ENCODE measurements at regions not wholly inside any gene's neighbourhood (a gene's known extent, or its start where the extent isn't known, plus 50 kb on each side); places are given as distances from the start of the nearest gene placed in this dataset.

DNA sequence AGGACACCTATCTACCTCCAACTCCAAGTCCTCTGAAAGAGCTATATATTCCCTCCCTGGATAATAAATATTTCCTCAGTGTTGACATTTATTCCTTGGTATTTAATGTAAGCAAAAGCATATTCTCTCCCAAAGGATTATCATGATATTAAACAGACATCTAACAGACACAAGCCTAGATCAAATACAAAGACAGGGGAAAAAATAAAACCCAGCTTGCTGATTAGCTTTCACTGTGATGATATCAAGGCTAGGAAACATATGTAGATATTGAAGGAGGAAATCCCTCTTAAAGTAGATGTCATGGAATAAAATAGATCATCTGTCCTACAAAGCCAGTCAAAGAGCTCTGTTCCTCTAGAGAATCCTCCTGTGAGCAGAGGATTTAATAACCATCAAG lies 95.2 kb downstream of the CRPPA start:
- TF ChIP-seq EZH2 (IDR thresholded peaks at IDR 0.05; ENCODE audit: insufficient read depth, low read length) = no peak
- TF ChIP-seq, protein P1, sequence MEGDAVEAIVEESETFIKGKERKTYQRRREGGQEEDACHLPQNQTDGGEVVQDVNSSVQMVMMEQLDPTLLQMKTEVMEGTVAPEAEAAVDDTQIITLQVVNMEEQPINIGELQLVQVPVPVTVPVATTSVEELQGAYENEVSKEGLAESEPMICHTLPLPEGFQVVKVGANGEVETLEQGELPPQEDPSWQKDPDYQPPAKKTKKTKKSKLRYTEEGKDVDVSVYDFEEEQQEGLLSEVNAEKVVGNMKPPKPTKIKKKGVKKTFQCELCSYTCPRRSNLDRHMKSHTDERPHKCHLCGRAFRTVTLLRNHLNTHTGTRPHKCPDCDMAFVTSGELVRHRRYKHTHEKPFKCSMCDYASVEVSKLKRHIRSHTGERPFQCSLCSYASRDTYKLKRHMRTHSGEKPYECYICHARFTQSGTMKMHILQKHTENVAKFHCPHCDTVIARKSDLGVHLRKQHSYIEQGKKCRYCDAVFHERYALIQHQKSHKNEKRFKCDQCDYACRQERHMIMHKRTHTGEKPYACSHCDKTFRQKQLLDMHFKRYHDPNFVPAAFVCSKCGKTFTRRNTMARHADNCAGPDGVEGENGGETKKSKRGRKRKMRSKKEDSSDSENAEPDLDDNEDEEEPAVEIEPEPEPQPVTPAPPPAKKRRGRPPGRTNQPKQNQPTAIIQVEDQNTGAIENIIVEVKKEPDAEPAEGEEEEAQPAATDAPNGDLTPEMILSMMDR (IDR thresholded peaks at IDR 0.05; ENCODE audit: insufficient read depth, low read depth, low read length) = no peak
- Histone ChIP-seq H3K4me1 (ENCODE audit: insufficient read depth, low read length) (no peaks in the 10 kb centered on the region), H3K9me3 (ENCODE audit: insufficient read depth, low read depth, low read length) (no peaks in the 10 kb centered on the region), H2AFZ (ENCODE audit: low read depth, low read length) (no peak overlapping the region), H3K79me2 (ENCODE audit: insufficient read depth, low read length) (no peaks in the 10 kb centered on the region), H3K36me3 (ENCODE audit: insufficient read depth, low read length) (no peaks in the 10 kb centered on the region), H3K27me3 (ENCODE audit: insufficient read depth, low read length) (no peaks in the 10 kb centered on the region), H3K4me2 (ENCODE audit: low read length) (no peak overlapping the region), H3K4me3 (ENCODE audit: insufficient read depth, low read depth, low read length) (no peak overlapping the region), H4K20me1 (ENCODE audit: insufficient read depth, low read length) (no peaks in the 10 kb centered on the region), H3K9ac (ENCODE audit: low read length) (no peak overlapping the region), H3K27ac (ENCODE audit: low read depth, low read length) (no peak overlapping the region)
- Mint-ChIP-seq H3K27me3 (ENCODE audit: low read depth, unreplicated experiment) (no peaks in the 10 kb centered on the region), H3K4me1 (ENCODE audit: low read depth, unreplicated experiment) (no peaks in the 10 kb centered on the region), H3K36me3 (ENCODE audit: low read depth, unreplicated experiment) (no peaks in the 10 kb centered on the region), H3K4me3 (ENCODE audit: unreplicated experiment) (no peak overlapping the region), H3K27ac (ENCODE audit: unreplicated experiment) (no peak overlapping the region), H3K9me3 (ENCODE audit: unreplicated experiment) (no peaks in the 10 kb centered on the region)
- no peak for DNase-seq (ENCODE audit: low read depth)
- no peak for FAIRE-seq

- TF ChIP-seq EZH2 (IDR thresholded peaks at IDR 0.05; ENCODE audit: insufficient read depth, low read length) = no peak
- Histone ChIP-seq H4K20me1 (ENCODE audit: insufficient read depth, low read length) (no peaks in the 10 kb centered on the region), H3K9ac (ENCODE audit: low read length) (no peak overlapping the region), H2AFZ (ENCODE audit: low read depth, low read length) (no peak overlapping the region), H3K4me2 (ENCODE audit: low read length) (no peak overlapping the region), H3K27me3 (ENCODE audit: insufficient read depth, low read length) (no peaks in the 10 kb centered on the region), H3K9me3 (ENCODE audit: insufficient read depth, low read depth, low read length) (no peaks in the 10 kb centered on the region), H3K4me1 (ENCODE audit: insufficient read depth, low read length) (peaks cover 16% of the 10 kb centered on the region), H3K27ac (ENCODE audit: low read depth, low read length) (no peak overlapping the region), H3K36me3 (ENCODE audit: insufficient read depth, low read length) (no peaks in the 10 kb centered on the region), H3K79me2 (ENCODE audit: insufficient read depth, low read length) (no peaks in the 10 kb centered on the region), H3K4me3 (ENCODE audit: insufficient read depth, low read depth, low read length) (no peak overlapping the region)
- Mint-ChIP-seq H3K27me3 (ENCODE audit: low read depth, unreplicated experiment) (no peaks in the 10 kb centered on the region), H3K4me1 (ENCODE audit: low read depth, unreplicated experiment) (peaks cover 6% of the 10 kb centered on the region), H3K27ac (ENCODE audit: unreplicated experiment) (no peak overlapping the region), H3K9me3 (ENCODE audit: unreplicated experiment) (no peaks in the 10 kb centered on the region), H3K36me3 (ENCODE audit: low read depth, unreplicated experiment) (no peaks in the 10 kb centered on the region), H3K4me3 (ENCODE audit: unreplicated experiment) (no peak overlapping the region)
- no peak for DNase-seq (ENCODE audit: low read depth)
- FAIRE-seq = no peak
These were observed 98.0 kb downstream of the CRPPA start for GRCh38 chr7:16323313-16323712.

- H3K4me2 ChIP-seq (ENCODE audit: low read length) = no peak overlapping the region
- H3K4me3 Mint-ChIP-seq (ENCODE audit: unreplicated experiment) = no peak overlapping the region
- H2AFZ ChIP-seq (ENCODE audit: low read depth, low read length) = no peak overlapping the region
- no peak overlapping the region for H3K4me3 ChIP-seq (ENCODE audit: insufficient read depth, low read depth, low read length)
- H3K9me3 Mint-ChIP-seq (ENCODE audit: unreplicated experiment) = no peaks in the 10 kb centered on the region
- no peaks in the 10 kb centered on the region for H3K36me3 Mint-ChIP-seq (ENCODE audit: low read depth, unreplicated experiment)
- no peaks in the 10 kb centered on the region for H3K36me3 ChIP-seq (ENCODE audit: insufficient read depth, low read length)
- H3K27me3 ChIP-seq (ENCODE audit: insufficient read depth, low read length) = no peaks in the 10 kb centered on the region
- H3K9ac ChIP-seq (ENCODE audit: low read length) = no peak overlapping the region
- H3K9me3 ChIP-seq (ENCODE audit: insufficient read depth, low read depth, low read length) = no peaks in the 10 kb centered on the region
- H3K79me2 ChIP-seq (ENCODE audit: insufficient read depth, low read length) = no peaks in the 10 kb centered on the region
- peaks cover 16% of the 10 kb centered on the region for H3K4me1 ChIP-seq (ENCODE audit: insufficient read depth, low read length)
- no peak for DNase-seq (ENCODE audit: low read depth)
- no peak for FAIRE-seq
- H3K27me3 Mint-ChIP-seq (ENCODE audit: low read depth, unreplicated experiment) = no peaks in the 10 kb centered on the region
- no peak overlapping the region for H3K27ac Mint-ChIP-seq (ENCODE audit: unreplicated experiment)
- no peak for TF ChIP-seq EZH2 (IDR thresholded peaks at IDR 0.05; ENCODE audit: insufficient read depth, low read length)
- no peaks in the 10 kb centered on the region for H4K20me1 ChIP-seq (ENCODE audit: insufficient read depth, low read length)
- H3K27ac ChIP-seq (ENCODE audit: low read depth, low read length) = no peak overlapping the region
- H3K4me1 Mint-ChIP-seq (ENCODE audit: low read depth, unreplicated experiment) = peaks cover 6% of the 10 kb centered on the region
These were observed 101.2 kb downstream of the CRPPA start for GRCh38 chr7:16320099-16320660.

Measured in astrocyte (in vitro differentiated cells and primary cell).